GM21390 (cell line): ENCODE measurements at regions not wholly inside any gene's neighbourhood (a gene's known extent, or its start where the extent isn't known, plus 50 kb on each side); places are given as distances from the start of the nearest gene placed in this dataset.

Experiments used
- ATAC-seq: cut with Tn5 transposase; IDR thresholded peaks from one replicate; pipeline ENCODE4 v1.9.1; 2021; ENCODE audit not compliant: unreplicated experiment

GRCh38 chr4:4808086-4808485, 51.4 kb upstream of the MSX1 start:
- no peak for ATAC-seq

GRCh38 chr4:4805887-4806286, 53.6 kb upstream of the MSX1 start:
- no peak for ATAC-seq

GRCh38 chr4:4803912-4804296, 55.6 kb upstream of the MSX1 start:
- no peak for ATAC-seq

GRCh38 chr4:4803216-4803911, 56.1 kb upstream of the MSX1 start:
- ATAC-seq, result no peak

GRCh38 chr4:4800646-4801408, 58.6 kb upstream of the MSX1 start:
- no peak for ATAC-seq

- no peak for ATAC-seq
Measured at GRCh38 chr4:4794421-4794820, 65.0 kb upstream of the MSX1 start.

GRCh38 chr4:4792466-4792865, 67.0 kb upstream of the MSX1 start:
- no peak for ATAC-seq

GRCh38 chr4:4791299-4792111, 68.0 kb upstream of the MSX1 start:
- ATAC-seq, result no peak

- ATAC-seq, result no peak
Measured at GRCh38 chr4:4789462-4789861, 70.0 kb upstream of the MSX1 start.

GRCh38 chr4:4788573-4788972, 70.9 kb upstream of the MSX1 start:
- ATAC-seq, result no peak

GRCh38 chr4:4787421-4787820, 72.0 kb upstream of the MSX1 start:
- ATAC-seq, result no peak

GRCh38 chr4:4784379-4784778, 75.1 kb upstream of the MSX1 start:
- no peak for ATAC-seq

GRCh38 chr4:4783847-4784246, 75.6 kb upstream of the MSX1 start:
- no peak for ATAC-seq

GRCh38 chr4:4782969-4783368, 76.5 kb upstream of the MSX1 start:
- no peak for ATAC-seq

- ATAC-seq, result no peak
Measured at GRCh38 chr4:4781936-4782707, 77.3 kb upstream of the MSX1 start.

GRCh38 chr4:4780729-4781244, 78.7 kb upstream of the MSX1 start:
- no peak for ATAC-seq

- no peak for ATAC-seq
Measured at GRCh38 chr4:4779486-4779885, 80.0 kb upstream of the MSX1 start.

GRCh38 chr4:4779054-4779453, 80.4 kb upstream of the MSX1 start:
- ATAC-seq, result no peak

GRCh38 chr4:4778554-4778953, 80.9 kb upstream of the MSX1 start:
- no peak for ATAC-seq

- ATAC-seq, result no peak
Measured at GRCh38 chr4:4776934-4777333, 82.5 kb upstream of the MSX1 start.

- ATAC-seq, result no peak
Measured at GRCh38 chr4:4776335-4776734, 83.1 kb upstream of the MSX1 start.
